ENCODE measurements at regions not wholly inside any gene's neighbourhood (a gene's known extent, or its start where the extent isn't known, plus 50 kb on each side); places are given as distances from the start of the nearest gene placed in this dataset.
A peak's percentile ranks its signal among the peaks of the same experiment; 100 is the strongest.

DNA sequence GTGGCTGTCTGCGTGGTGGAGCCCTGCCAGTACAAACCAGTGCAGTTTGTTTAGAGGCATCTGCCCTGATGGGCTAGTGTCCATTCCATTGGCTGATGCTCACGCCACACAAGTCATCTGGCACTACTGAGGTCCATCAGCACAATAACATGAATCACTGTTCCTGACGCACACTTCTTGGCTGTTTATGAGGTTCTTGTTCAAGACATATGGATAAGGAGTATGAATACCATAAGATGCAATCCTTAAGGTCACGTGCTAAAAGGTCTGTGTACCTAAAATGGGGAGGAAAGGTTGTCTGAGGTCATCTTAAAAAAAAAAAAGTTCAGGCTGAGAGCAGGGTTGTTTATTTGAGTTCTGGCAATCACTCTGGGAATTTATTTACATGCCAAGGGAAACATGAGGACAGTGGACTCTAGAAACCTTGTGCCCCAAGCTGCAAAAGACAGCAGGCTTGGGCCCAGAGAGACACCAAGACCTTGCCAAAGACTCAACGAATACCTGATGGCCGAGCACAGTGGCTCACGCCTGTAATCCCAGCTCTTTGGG is 54.1 kb upstream of the SHLD1 start:
- DNase-seq (no peak), ATAC-seq (ENCODE audit: low FRiP score in 2 of 2) (no peak)
- Histone ChIP-seq H3K36me3 (no peaks in the 10 kb centered on the region), H3K9me3 (no peaks in the 10 kb centered on the region), H3K27ac (no peak overlapping the region), H3K4me3 (no peak overlapping the region), H3K4me1 (peaks cover 0 to 10% (median 2%) of the 10 kb centered on the region in 4 donors), H3K27me3 (no peaks in the 10 kb centered on the region)
- WGBS, 2 donors, result 57 to 75% methylated on average over 7 of the region's 7 CpGs
- TF ChIP-seq POLR2A (IDR thresholded peaks at IDR 0.05) (no peak), POLR2AphosphoS5 (IDR thresholded peaks at IDR 0.05) (peak in 1 of 2 donors; percentile 13), CTCF (IDR thresholded peaks at IDR 0.05) (no peak)

- Histone ChIP-seq H3K9me3 (no peaks in the 10 kb centered on the region), H3K36me3 (no peaks in the 10 kb centered on the region), H3K27me3 (no peaks in the 10 kb centered on the region), H3K4me1 (peaks cover 12 to 30% (median 28%) of the 10 kb centered on the region in 4 donors), H3K27ac (no peak overlapping the region), H3K4me3 (no peak overlapping the region)
- no peak for TF ChIP-seq EP300 (IDR thresholded peaks at IDR 0.05)
- no peak for TF ChIP-seq POLR2A (IDR thresholded peaks at IDR 0.05)
- no peak for TF ChIP-seq CTCF (IDR thresholded peaks at IDR 0.05)
- no peak for TF ChIP-seq POLR2AphosphoS5 (IDR thresholded peaks at IDR 0.05)
- no peak for ATAC-seq (ENCODE audit: low FRiP score in 2 of 2)
- no peak for DNase-seq
- 82 to 88% methylated on average over 8 to 9 of the region's 9 CpGs for WGBS, 2 donors
Measured at GRCh38 chr20:5691918-5692618, 58.1 kb upstream of the SHLD1 start.

GRCh38 chr20:5689463-5689862 is 60.7 kb upstream of the SHLD1 start:
- 41 to 62% methylated on average over 6 of the region's 6 CpGs for WGBS, 2 donors
- DNase-seq (no peak), ATAC-seq (ENCODE audit: low FRiP score in 2 of 2) (peak in 1 of 2 donors; percentile 23)
- Histone ChIP-seq H3K27ac (peak overlapping the region; percentile 64 to 83 (median 78)), H3K36me3 (no peaks in the 10 kb centered on the region), H3K27me3 (no peaks in the 10 kb centered on the region), H3K4me3 (no peak overlapping the region), H3K4me1 (peaks cover 12 to 25% (median 23%) of the 10 kb centered on the region in 4 donors), H3K9me3 (no peaks in the 10 kb centered on the region)
- TF ChIP-seq POLR2A (IDR thresholded peaks at IDR 0.05) (no peak), POLR2AphosphoS5 (IDR thresholded peaks at IDR 0.05) (peak; percentile 25 to 61), EP300 (IDR thresholded peaks at IDR 0.05) (peak in 1 of 4 donors; percentile 47)

GRCh38 chr20:5688431-5688972 is 61.7 kb upstream of the SHLD1 start:
- H3K36me3 ChIP-seq, result no peaks in the 10 kb centered on the region
- ATAC-seq (ENCODE audit: low FRiP score in 2 of 2) (peak; percentile 71 to 72), DNase-seq (peak; percentile 38 to 61)
- H3K27me3 ChIP-seq, result no peaks in the 10 kb centered on the region
- WGBS, 2 donors, result 32 to 49% methylated on average over 11 to 12 of the region's 12 CpGs
- TF ChIP-seq POLR2A (IDR thresholded peaks at IDR 0.05) (peak in 1 of 4 donors; percentile 11), CTCF (IDR thresholded peaks at IDR 0.05) (no peak), EP300 (IDR thresholded peaks at IDR 0.05) (peak in 1 of 4 donors; percentile 63), POLR2AphosphoS5 (IDR thresholded peaks at IDR 0.05) (peak in 1 of 2 donors; percentile 66)
- no peaks in the 10 kb centered on the region for H3K9me3 ChIP-seq
- H3K4me3 ChIP-seq, result no peak overlapping the region
- peaks cover 12 to 25% (median 23%) of the 10 kb centered on the region in 4 donors for H3K4me1 ChIP-seq
- H3K27ac ChIP-seq, result peak overlapping the region; percentile 64 to 83 (median 78)

- Histone ChIP-seq H3K36me3 (no peaks in the 10 kb centered on the region), H3K4me3 (no peak overlapping the region), H3K9me3 (no peaks in the 10 kb centered on the region), H3K27ac (peak overlapping the region; percentile 64 to 83 (median 78)), H3K4me1 (peaks cover 12 to 25% (median 23%) of the 10 kb centered on the region in 4 donors), H3K27me3 (no peaks in the 10 kb centered on the region)
- ATAC-seq (ENCODE audit: low FRiP score in 2 of 2) (peak in 1 of 2 donors; percentile 58), DNase-seq (peak in 1 of 2 donors; percentile 51)
- 51 to 73% methylated on average over 4 of the region's 4 CpGs for WGBS, 2 donors
- TF ChIP-seq POLR2AphosphoS5 (IDR thresholded peaks at IDR 0.05) (peak; percentile 55 to 93), CTCF (IDR thresholded peaks at IDR 0.05) (no peak), EP300 (IDR thresholded peaks at IDR 0.05) (peak in 3 of 4 donors; percentile 25 to 70 (median 28))
Measured at GRCh38 chr20:5687884-5688283, 62.3 kb upstream of the SHLD1 start.
